Dendritic cell treated with granulocyte-macrophage colony-stimulating factor and Interleukin-4, amounts not matched to agents 40 ng/mL and 50 ng/mL, for 4 days (primary cell): ENCODE measurements at regions not wholly inside any gene's neighbourhood (a gene's known extent, or its start where the extent isn't known, plus 50 kb on each side); places are given as distances from the start of the nearest gene placed in this dataset.
"Not testable (repeated sequence)": the region's sequence is repeated elsewhere in the genome, so short reads cannot be mapped to it uniquely, and the experiment has no call there.

Experiments used
- H3K27ac Mint-ChIP-seq: one replicate; pipeline ENCODE4 v1.8.0; 2022; ENCODE audit warnings: mild to moderate bottlenecking, mixed read lengths
- H3K27me3 Mint-ChIP-seq: one replicate; pipeline ENCODE4 v1.8.0; 2022; ENCODE audit warnings: mild to moderate bottlenecking, mixed read lengths
- H3K36me3 Mint-ChIP-seq: one replicate; pipeline ENCODE4 v1.8.0; 2022; ENCODE audit warnings: low read depth, mixed read lengths
- H3K4me1 Mint-ChIP-seq: one replicate; pipeline ENCODE4 v1.8.0; 2022; ENCODE audit warnings: low read depth, mixed read lengths
- H3K4me3 Mint-ChIP-seq: one replicate; pipeline ENCODE4 v1.8.0; 2022; ENCODE audit warnings: mild to moderate bottlenecking, moderate library complexity, mixed read lengths
- H3K9me3 Mint-ChIP-seq: one replicate; pipeline ENCODE4 v1.8.0; 2022; ENCODE audit warnings: mixed read lengths
- intact Hi-C: fragments of 100-400 bp; cut with micrococcal nuclease; formaldehyde crosslinking; loops from one replicate; pipeline ENCODE4 v1.15.0; 2022

DNA sequence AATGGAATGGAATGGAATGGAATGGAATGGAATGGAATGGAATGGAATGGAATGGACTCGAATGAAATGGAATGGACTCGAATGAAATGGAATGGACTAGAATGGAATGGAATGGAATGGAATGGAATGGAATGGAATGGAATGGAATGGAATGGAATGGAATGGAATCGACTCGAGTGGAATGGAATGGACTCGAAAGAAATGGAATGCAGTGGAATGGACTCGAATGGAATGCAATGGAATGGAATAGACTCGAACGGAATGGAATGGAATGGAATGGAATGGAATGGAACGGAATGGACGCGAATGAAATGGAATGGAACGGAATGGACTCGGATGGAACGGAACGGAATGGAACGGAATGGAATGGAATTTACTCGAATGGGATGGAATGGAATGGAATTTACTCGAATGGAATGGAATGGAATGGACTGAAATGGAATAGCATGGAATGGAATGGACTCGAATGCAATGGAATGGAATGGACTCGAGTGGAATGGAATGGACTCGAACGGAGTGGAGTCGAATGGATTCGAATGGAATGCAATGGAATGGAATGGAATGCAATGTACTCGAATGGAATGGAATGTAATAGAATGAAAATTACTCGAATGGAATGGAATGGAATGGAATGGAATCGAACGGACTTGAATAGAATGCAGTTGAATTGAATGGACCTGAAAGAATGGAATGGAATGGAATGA is 100.1 kb upstream of the FBXO28 start:
- H3K27ac Mint-ChIP-seq, H3K9me3 Mint-ChIP-seq, H3K27me3 Mint-ChIP-seq, H3K4me1 Mint-ChIP-seq, H3K36me3 Mint-ChIP-seq, H3K4me3 Mint-ChIP-seq, intact Hi-C loops: not testable (repeated sequence)

DNA sequence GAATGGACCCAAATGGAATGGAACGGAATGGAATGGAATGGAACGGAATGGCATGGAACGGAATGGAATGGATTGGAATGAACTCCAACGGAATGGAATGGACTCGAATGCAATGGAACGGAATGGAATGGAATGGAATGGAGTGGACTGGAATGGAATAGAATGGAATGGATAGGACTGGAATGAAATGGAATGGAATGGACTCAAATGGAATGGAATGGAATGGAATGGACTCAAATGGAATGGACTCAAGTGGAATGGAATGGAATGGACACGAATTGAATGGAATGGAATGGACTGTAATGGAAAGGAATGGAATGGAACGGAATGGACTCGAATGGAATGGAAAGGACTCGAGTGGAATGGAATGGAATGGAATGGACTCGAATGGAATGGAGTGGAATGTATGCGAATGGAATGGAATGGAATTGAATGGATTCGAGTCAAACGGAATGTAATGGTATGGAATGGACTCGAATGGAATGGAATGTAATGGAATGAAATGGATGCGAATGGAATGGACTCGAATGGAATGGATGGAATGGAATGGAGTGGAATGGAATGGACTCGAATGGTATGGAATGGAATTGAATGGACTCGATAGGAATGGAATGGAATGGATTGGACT is 101.0 kb upstream of the FBXO28 start:
- intact Hi-C loops, H3K4me3 Mint-ChIP-seq, H3K9me3 Mint-ChIP-seq, H3K36me3 Mint-ChIP-seq, H3K4me1 Mint-ChIP-seq, H3K27me3 Mint-ChIP-seq, H3K27ac Mint-ChIP-seq: not testable (repeated sequence)

DNA sequence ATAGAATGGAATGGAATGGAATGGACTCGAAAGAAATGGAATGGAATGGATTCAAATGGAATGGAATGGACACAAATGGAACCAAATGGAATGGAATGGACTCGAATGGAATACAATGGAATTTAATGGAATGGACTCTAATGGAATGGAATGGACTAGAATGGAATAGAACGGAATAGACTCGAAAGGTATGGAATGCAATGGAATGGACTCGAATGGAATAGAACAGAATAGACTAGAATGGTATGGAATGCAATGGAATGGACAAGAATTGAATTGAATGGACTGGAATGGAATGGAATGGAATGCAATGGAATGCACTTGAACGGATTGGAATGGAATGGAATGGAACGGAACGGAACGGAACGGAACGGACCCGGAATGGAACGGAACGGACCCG is 101.7 kb upstream of the FBXO28 start:
- intact Hi-C loops, H3K27ac Mint-ChIP-seq, H3K27me3 Mint-ChIP-seq, H3K9me3 Mint-ChIP-seq, H3K4me3 Mint-ChIP-seq, H3K36me3 Mint-ChIP-seq, H3K4me1 Mint-ChIP-seq: not testable (repeated sequence)

DNA sequence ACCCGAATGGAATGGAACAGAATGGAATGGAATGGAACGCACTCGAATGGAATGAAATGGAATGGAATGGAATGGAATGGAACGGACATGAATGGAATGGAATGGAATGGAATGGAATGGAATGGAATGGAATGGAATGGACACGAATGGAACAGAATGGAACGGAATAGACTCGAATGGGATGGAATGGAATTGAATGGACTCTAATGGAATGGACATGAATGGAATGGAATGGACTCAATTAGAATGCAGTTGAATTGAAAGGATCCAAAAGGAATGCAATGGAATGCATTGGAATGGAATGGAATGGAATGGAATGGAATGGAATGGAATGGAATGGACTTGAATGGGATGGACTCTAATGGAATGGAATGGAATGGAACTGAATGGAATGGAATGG is 102.2 kb upstream of the FBXO28 start:
- H3K9me3 Mint-ChIP-seq, H3K27me3 Mint-ChIP-seq, intact Hi-C loops, H3K27ac Mint-ChIP-seq, H3K4me3 Mint-ChIP-seq, H3K4me1 Mint-ChIP-seq, H3K36me3 Mint-ChIP-seq: not testable (repeated sequence)

DNA sequence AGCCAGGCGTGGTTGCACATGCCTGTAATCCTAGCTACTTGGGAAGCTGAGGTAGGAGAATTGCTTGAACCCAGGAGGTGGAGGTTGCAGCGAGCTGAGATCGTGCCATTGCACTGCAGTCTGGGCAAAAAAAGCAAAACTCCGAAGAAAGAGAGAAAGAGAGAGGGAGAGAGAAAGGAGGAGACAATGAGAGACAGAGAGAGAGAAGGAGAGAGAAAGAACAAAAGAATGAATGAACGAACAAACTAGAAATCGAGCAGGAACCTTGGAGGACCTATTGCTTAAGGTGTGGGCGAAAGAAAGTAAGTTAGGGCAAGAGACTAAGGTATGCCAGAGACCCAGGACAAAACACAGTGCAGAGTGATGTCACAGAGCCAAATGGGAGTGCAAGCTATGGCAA is 102.8 kb upstream of the FBXO28 start:
- H3K4me1 Mint-ChIP-seq, H3K36me3 Mint-ChIP-seq, intact Hi-C loops, H3K27me3 Mint-ChIP-seq, H3K4me3 Mint-ChIP-seq, H3K9me3 Mint-ChIP-seq, H3K27ac Mint-ChIP-seq: not testable (repeated sequence)

DNA sequence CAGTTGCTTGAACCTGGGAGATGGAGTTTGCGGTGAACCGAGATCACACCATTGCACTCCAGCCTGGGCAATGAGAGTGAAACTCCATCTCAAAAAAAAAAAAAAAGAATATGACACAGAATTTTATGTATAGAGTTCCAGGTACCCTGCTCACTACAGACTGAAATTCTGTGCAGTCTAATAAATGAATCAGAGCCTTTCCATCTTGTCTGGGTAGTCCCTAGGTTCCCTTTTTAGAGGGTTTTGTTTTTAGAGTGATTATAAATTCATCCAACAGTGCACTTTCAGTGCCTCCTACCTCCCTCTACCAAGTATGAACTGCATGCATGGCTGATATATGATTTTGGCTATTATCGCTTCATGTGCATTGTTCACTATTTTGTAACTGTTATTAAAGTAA is 107.9 kb upstream of the FBXO28 start:
- H3K27me3 Mint-ChIP-seq, H3K27ac Mint-ChIP-seq, H3K9me3 Mint-ChIP-seq, H3K4me3 Mint-ChIP-seq, H3K4me1 Mint-ChIP-seq, intact Hi-C loops: not testable (repeated sequence)
- peaks cover 12% of the 10 kb centered on the region for H3K36me3 Mint-ChIP-seq

DNA sequence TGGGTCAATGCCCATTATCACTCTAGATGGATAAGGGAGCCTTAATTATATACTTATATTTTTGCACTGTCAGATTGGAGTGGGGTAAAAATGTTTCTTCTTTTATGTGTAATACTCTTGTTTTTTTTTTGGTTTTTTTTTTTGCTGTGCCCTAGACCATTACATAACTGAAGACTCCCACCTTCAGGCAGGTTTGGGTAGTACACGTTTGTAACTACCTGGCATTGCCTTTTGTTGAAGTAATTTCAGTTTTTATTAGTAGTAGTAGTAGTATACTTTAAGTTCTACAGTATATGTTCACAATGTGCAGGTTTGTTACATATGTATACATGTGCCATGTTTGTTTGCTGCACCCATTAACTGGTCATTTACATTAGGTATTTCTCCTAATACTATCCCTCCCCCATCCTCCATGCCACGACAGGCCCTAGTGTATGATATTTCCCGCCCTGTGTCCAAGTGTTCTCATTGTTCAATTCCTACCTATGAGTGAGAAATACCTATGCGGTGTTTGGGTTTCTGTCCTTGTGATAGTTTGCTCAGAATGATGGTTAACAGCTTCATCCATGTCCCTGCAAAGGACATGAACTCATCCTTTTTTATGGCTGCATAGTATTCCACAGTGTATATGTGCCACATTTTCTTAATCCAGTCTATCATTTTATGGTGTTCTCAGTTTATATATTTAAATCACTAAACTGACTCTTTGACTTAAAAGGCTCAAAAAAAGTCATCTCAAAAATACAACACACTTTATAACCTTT is 109.2 kb upstream of the FBXO28 start:
- H3K4me3 Mint-ChIP-seq, intact Hi-C loops, H3K27ac Mint-ChIP-seq, H3K9me3 Mint-ChIP-seq, H3K27me3 Mint-ChIP-seq, H3K4me1 Mint-ChIP-seq: not testable (repeated sequence)
- H3K36me3 Mint-ChIP-seq: peaks cover 12% of the 10 kb centered on the region

DNA sequence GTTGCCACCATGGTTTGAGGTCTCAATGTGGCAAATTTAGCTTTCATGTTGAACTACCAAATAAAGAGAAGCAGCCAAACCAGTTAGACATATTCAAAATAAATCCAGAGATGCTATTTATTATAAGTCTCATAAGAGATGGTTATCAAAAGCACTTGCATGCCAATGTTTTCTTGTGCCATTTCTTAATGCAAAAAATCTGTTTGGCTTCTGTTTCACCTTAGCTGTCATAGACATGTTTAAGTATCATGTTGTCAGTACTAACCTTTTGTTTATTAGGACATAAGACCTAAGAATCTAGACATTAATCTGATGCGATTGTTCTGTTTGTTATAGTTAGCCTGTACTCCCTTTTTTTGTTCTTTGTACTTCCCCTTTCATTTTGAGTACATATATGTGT is 110.0 kb upstream of the FBXO28 start:
- intact Hi-C loops, H3K9me3 Mint-ChIP-seq, H3K27ac Mint-ChIP-seq, H3K4me1 Mint-ChIP-seq, H3K27me3 Mint-ChIP-seq, H3K4me3 Mint-ChIP-seq: not testable (repeated sequence)
- H3K36me3 Mint-ChIP-seq: peaks cover 12% of the 10 kb centered on the region

DNA sequence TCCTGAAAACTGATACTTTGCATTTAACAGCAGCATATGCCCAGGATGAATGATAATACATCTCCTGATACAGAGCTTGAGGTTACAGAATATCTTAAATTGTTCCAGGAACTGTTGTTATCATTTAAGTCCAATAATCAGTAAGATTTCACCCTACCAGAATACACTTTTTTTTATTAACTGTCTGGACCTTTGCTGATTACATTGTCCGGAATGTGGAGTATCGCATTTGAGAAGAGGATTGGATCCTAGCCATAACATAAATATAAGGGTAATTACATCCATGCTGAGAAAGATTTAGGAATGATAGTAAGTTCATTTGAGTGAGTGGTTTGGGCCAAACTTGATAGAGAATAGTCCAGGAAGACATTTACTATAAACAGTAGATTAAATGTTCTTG is 112.2 kb upstream of the FBXO28 start:
- intact Hi-C loops, H3K4me3 Mint-ChIP-seq, H3K27me3 Mint-ChIP-seq, H3K36me3 Mint-ChIP-seq, H3K27ac Mint-ChIP-seq, H3K4me1 Mint-ChIP-seq, H3K9me3 Mint-ChIP-seq: not testable (repeated sequence)

DNA sequence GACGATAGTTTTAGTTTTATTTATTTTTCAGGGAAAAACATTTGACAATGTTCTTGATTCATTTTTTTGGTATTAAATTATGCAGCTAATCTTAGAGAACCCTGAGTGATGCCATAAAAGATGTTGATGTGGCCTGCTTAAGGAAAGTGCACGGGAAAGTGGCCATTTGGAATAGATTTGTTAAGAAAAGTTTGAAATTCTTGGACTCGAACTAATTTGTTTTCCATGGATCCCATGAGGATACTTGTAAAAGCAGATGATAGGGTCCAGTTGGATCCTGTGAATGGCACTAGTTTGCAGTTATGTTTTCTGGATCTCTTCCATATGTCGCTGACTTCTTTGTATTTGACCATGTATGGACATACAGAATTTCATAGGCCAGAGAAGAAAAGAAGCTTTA is 114.2 kb upstream of the FBXO28 start:
- H3K9me3 Mint-ChIP-seq, H3K27ac Mint-ChIP-seq, H3K4me1 Mint-ChIP-seq, H3K27me3 Mint-ChIP-seq, H3K4me3 Mint-ChIP-seq, H3K36me3 Mint-ChIP-seq, intact Hi-C loops: not testable (repeated sequence)

DNA sequence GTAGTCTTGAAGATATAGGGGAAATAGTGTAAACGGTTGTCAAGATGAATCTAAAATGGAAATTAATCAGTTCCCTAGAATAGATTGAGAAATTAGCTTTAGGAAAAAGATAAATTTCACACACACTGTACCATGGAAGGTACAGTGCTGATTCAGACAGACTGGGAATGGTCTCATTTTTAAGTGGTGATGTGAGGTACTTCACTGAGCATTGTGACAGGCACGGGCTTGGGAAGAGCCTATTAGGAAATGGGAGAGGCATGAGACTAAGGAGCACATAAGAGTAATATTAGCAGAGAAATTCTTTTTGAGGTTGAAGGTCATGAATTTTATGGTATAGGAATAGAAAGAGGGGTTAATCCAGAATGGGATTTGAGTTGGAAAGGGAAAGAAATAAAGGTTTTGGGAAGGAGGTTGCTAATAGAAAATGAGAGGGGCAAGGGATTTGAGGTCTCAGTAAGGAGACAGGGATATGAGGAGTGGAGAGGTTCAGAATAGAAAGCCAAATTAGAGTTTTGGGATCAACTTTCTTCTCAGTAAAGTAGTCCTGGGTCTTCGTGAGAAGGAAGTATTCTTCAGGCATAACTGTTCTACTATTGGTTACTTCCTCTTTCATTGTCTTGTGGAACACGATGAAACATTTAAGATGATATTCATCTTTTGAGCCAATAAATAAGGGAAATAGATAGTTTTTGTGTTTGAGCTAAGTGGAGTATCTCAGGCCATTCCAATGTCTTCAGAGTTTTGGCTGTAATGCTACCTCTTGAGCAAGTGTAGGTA is 115.0 kb upstream of the FBXO28 start:
- H3K4me1 Mint-ChIP-seq, H3K36me3 Mint-ChIP-seq, H3K27me3 Mint-ChIP-seq, intact Hi-C loops, H3K9me3 Mint-ChIP-seq: not testable (repeated sequence)
- H3K4me3 Mint-ChIP-seq: peak overlapping the region; percentile 41
- peak overlapping the region; percentile 75 for H3K27ac Mint-ChIP-seq

DNA sequence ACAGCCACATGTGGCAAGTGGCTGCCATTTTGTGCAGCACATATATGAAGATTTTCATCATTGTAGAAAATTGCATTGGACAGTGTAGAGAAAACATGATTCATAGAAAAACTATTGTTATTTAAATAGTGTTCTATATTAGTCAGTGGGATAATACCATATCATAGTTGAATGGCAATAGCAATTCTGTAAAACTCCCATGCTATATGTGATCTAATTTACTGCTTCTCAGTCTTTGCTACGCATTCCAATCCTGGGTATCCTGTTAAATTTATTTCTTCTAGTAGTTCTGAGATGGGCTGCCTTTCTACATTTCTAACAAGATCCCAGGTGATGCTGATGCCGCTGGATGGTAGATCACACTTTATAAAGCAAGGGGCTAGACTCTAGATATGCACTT is 117.5 kb upstream of the FBXO28 start:
- H3K36me3 Mint-ChIP-seq, intact Hi-C loops, H3K27me3 Mint-ChIP-seq, H3K9me3 Mint-ChIP-seq, H3K27ac Mint-ChIP-seq, H3K4me1 Mint-ChIP-seq, H3K4me3 Mint-ChIP-seq: not testable (repeated sequence)

DNA sequence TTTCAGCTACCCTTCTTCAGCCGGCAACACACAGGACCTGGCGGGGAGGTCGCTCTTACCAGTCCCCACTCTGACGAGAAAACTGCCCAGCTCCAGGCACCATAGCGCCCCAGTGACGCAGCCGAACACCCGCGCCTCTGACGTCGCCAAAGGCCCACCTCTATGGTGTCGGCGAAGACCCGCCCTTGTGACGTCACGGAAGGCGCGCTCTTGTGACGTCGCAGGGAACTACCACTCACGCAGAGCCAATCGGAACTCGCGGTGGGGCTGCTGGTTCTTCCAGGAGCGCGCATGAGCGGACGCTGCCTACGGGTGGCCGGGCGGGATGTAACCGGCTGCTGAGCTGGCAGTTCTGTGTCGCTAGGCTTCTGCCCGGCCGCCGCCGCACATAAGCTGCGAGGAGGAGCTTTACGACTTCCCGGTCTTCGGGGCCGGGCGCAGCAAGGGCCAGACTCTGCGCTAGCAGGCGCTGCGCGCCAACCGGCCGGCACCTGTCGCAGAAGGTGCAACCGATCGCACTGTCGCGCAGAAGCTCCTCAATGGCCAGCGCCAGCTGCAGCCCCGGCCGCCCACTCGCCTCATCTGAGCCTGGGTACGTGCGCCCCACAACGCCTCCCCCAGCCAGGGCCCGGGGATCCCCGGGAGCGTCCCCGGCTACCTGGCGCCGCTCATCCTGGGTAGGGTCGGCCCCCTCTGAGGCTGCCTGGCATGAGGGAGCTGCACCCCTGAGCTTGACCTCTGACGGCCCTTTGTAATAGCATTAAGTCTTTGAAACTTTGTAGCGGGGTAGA is 121.3 kb upstream of the FBXO28 start:
- H3K9me3 Mint-ChIP-seq, H3K4me1 Mint-ChIP-seq, H3K27me3 Mint-ChIP-seq, H3K36me3 Mint-ChIP-seq: not testable (repeated sequence)
- Mint-ChIP-seq H3K4me3 (peak overlapping the region; percentile 88), H3K27ac (peak overlapping the region; percentile 99)
- intact Hi-C loops: loop anchor here (5.0 kb wide), 2 partner anchors 120 to 340 kb away; partner anchors contain the start of genes FBXO28 and NVL
